ENCODE measurements at regions not wholly inside any gene's neighbourhood (a gene's known extent, or its start where the extent isn't known, plus 50 kb on each side); places are given as distances from the start of the nearest gene placed in this dataset.
"Not testable (repeated sequence)": the region's sequence is repeated elsewhere in the genome, so short reads cannot be mapped to it uniquely, and the experiment has no call there.

- TF ChIP-seq CTCF (IDR thresholded peaks at IDR 0.05); POLR2AphosphoS5 (IDR thresholded peaks at IDR 0.05; ENCODE audit: low read depth, low read length): not testable (repeated sequence)
Observed at GRCh38 chr15:77930907-77931306, 146.6 kb downstream of the TBC1D2B start.

All from Panc1 (cell line).